Keratinocyte (primary cell): ENCODE measurements at regions not wholly inside any gene's neighbourhood (a gene's known extent, or its start where the extent isn't known, plus 50 kb on each side); places are given as distances from the start of the nearest gene placed in this dataset.

Experiments
- EZH2 ChIP-seq: IDR thresholded peaks from one replicate; pipeline ENCODE4 v1.6.1; 2012; ENCODE audit warnings: inconsistent platforms, mild to moderate bottlenecking, low read length, moderate library complexity
- TF ChIP-seq, protein P1 (sequence below), 3 experiments: IDR thresholded peaks in 1 of 3; conservative IDR thresholded peaks in 1 of 3; optimal IDR thresholded peaks in 1 of 3; 2 replicates in 2 of 3; 3 replicates in 1 of 3; pipeline versions ENCODE3 to v1.5.1; 2011; ENCODE audit warnings: low read length in 3 of 3, mild to moderate bottlenecking in 3 of 3, moderate library complexity in 2 of 3, control low read depth in 1 of 3, inconsistent platforms in 1 of 3; ENCODE audit not compliant: insufficient read depth in 2 of 3; ENCODE audit errors: extremely low read depth in 1 of 3

DNA sequence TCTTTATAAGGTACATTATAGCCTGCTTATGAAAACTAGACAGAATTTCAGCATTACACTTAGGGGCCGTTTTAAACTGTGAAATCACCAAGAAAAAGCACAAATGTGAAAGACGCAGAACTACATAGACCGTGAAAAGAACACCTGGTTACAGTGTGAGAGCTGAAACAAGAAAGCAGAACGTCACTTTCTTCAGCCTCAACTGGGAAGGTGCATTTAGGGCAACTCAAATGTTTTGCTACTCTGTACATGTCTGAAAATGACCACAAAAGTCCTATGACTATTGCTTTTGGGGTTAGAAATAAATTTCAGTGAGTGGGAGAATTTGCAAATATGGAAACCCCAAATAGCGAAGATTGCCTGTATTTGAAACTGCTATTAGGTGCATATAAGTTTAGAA, 268.7 kb downstream of the OLFM3 start:
- TF ChIP-seq, protein P1, sequence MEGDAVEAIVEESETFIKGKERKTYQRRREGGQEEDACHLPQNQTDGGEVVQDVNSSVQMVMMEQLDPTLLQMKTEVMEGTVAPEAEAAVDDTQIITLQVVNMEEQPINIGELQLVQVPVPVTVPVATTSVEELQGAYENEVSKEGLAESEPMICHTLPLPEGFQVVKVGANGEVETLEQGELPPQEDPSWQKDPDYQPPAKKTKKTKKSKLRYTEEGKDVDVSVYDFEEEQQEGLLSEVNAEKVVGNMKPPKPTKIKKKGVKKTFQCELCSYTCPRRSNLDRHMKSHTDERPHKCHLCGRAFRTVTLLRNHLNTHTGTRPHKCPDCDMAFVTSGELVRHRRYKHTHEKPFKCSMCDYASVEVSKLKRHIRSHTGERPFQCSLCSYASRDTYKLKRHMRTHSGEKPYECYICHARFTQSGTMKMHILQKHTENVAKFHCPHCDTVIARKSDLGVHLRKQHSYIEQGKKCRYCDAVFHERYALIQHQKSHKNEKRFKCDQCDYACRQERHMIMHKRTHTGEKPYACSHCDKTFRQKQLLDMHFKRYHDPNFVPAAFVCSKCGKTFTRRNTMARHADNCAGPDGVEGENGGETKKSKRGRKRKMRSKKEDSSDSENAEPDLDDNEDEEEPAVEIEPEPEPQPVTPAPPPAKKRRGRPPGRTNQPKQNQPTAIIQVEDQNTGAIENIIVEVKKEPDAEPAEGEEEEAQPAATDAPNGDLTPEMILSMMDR (optimal IDR thresholded peaks at IDR 0.05 in 1 of 3, IDR thresholded peaks at IDR 0.05 in 1 of 3, conservative IDR thresholded peaks at IDR 0.05 in 1 of 3; ENCODE audit: extremely low read depth in 1 of 3, insufficient read depth in 2 of 3, low read length in 3 of 3): no peak
- no peak for TF ChIP-seq EZH2
